ENCODE measurements at regions not wholly inside any gene's neighbourhood (a gene's known extent, or its start where the extent isn't known, plus 50 kb on each side); places are given as distances from the start of the nearest gene placed in this dataset.

GRCh38 chr5:143561219-143561618, 157.7 kb upstream of the NR3C1 start:
- Histone ChIP-seq H3K4me3 (ENCODE audit: low read length, poor library complexity, severe bottlenecking) (no peak overlapping the region), H3K27me3 (ENCODE audit: insufficient read depth, low read length, poor library complexity, severe bottlenecking) (no peaks in the 10 kb centered on the region), H3K36me3 (ENCODE audit: insufficient read depth, low read length) (no peaks in the 10 kb centered on the region), H3K4me2 (ENCODE audit: low read depth, low read length, poor library complexity, severe bottlenecking) (no peak overlapping the region), H3K9me3 (ENCODE audit: insufficient read depth, low read depth, low read length) (no peaks in the 10 kb centered on the region), H3K4me1 (ENCODE audit: insufficient read depth, low read length, poor library complexity, severe bottlenecking) (no peaks in the 10 kb centered on the region), H2AFZ (ENCODE audit: low read length) (no peak overlapping the region), H3K9ac (ENCODE audit: low read depth, low read length, poor library complexity, severe bottlenecking) (no peak overlapping the region), H3K9me2 (replicated peaks; ENCODE audit: low read depth, low read length) (no peaks in the 10 kb centered on the region), H4K20me1 (ENCODE audit: insufficient read depth, low read length, poor library complexity, severe bottlenecking) (no peaks in the 10 kb centered on the region), H3F3A (ENCODE audit: low read depth) (no peaks in the 10 kb centered on the region), H3K79me2 (ENCODE audit: insufficient read depth, low read length) (no peaks in the 10 kb centered on the region)
- TF ChIP-seq EZH2phosphoT487 (IDR thresholded peaks at IDR 0.05; ENCODE audit: borderline replicate concordance) (no peak), CTCF (conservative IDR thresholded peaks at IDR 0.05; ENCODE audit: low read length) (no peak)

GRCh38 chr5:143560378-143560777, 156.9 kb upstream of the NR3C1 start:
- Histone ChIP-seq H2AFZ (ENCODE audit: low read length) (no peak overlapping the region), H3K4me3 (ENCODE audit: low read length, poor library complexity, severe bottlenecking) (no peak overlapping the region), H3K36me3 (ENCODE audit: insufficient read depth, low read length) (no peaks in the 10 kb centered on the region), H3K9me3 (ENCODE audit: insufficient read depth, low read depth, low read length) (no peaks in the 10 kb centered on the region), H3K4me2 (ENCODE audit: low read depth, low read length, poor library complexity, severe bottlenecking) (no peak overlapping the region), H3K9ac (ENCODE audit: low read depth, low read length, poor library complexity, severe bottlenecking) (no peak overlapping the region), H3K4me1 (ENCODE audit: insufficient read depth, low read length, poor library complexity, severe bottlenecking) (no peaks in the 10 kb centered on the region), H3F3A (ENCODE audit: low read depth) (no peaks in the 10 kb centered on the region), H3K27me3 (ENCODE audit: insufficient read depth, low read length, poor library complexity, severe bottlenecking) (no peaks in the 10 kb centered on the region), H3K9me2 (replicated peaks; ENCODE audit: low read depth, low read length) (no peaks in the 10 kb centered on the region), H4K20me1 (ENCODE audit: insufficient read depth, low read length, poor library complexity, severe bottlenecking) (no peaks in the 10 kb centered on the region), H3K79me2 (ENCODE audit: insufficient read depth, low read length) (no peaks in the 10 kb centered on the region)
- no peak for TF ChIP-seq EZH2phosphoT487 (IDR thresholded peaks at IDR 0.05; ENCODE audit: borderline replicate concordance)
- no peak for TF ChIP-seq CTCF (conservative IDR thresholded peaks at IDR 0.05; ENCODE audit: low read length)

GRCh38 chr5:143559586-143560109, 156.2 kb upstream of the NR3C1 start:
- Histone ChIP-seq H4K20me1 (ENCODE audit: insufficient read depth, low read length, poor library complexity, severe bottlenecking) (no peaks in the 10 kb centered on the region), H3K4me3 (ENCODE audit: low read length, poor library complexity, severe bottlenecking) (no peak overlapping the region), H3K4me2 (ENCODE audit: low read depth, low read length, poor library complexity, severe bottlenecking) (no peak overlapping the region), H3K9me2 (replicated peaks; ENCODE audit: low read depth, low read length) (no peaks in the 10 kb centered on the region), H3K9me3 (ENCODE audit: insufficient read depth, low read depth, low read length) (no peaks in the 10 kb centered on the region), H3F3A (ENCODE audit: low read depth) (no peaks in the 10 kb centered on the region), H3K79me2 (ENCODE audit: insufficient read depth, low read length) (no peaks in the 10 kb centered on the region), H3K36me3 (ENCODE audit: insufficient read depth, low read length) (no peaks in the 10 kb centered on the region), H2AFZ (ENCODE audit: low read length) (no peak overlapping the region), H3K9ac (ENCODE audit: low read depth, low read length, poor library complexity, severe bottlenecking) (no peak overlapping the region), H3K27me3 (ENCODE audit: insufficient read depth, low read length, poor library complexity, severe bottlenecking) (no peaks in the 10 kb centered on the region), H3K4me1 (ENCODE audit: insufficient read depth, low read length, poor library complexity, severe bottlenecking) (no peaks in the 10 kb centered on the region)
- no peak for TF ChIP-seq EZH2phosphoT487 (IDR thresholded peaks at IDR 0.05; ENCODE audit: borderline replicate concordance)

- Histone ChIP-seq H3F3A (ENCODE audit: low read depth) (no peaks in the 10 kb centered on the region), H4K20me1 (ENCODE audit: insufficient read depth, low read length, poor library complexity, severe bottlenecking) (no peaks in the 10 kb centered on the region), H3K9ac (ENCODE audit: low read depth, low read length, poor library complexity, severe bottlenecking) (no peak overlapping the region), H3K36me3 (ENCODE audit: insufficient read depth, low read length) (no peaks in the 10 kb centered on the region), H3K4me3 (ENCODE audit: low read length, poor library complexity, severe bottlenecking) (no peak overlapping the region), H3K9me2 (replicated peaks; ENCODE audit: low read depth, low read length) (no peaks in the 10 kb centered on the region), H3K79me2 (ENCODE audit: insufficient read depth, low read length) (no peaks in the 10 kb centered on the region), H3K4me1 (ENCODE audit: insufficient read depth, low read length, poor library complexity, severe bottlenecking) (no peaks in the 10 kb centered on the region), H2AFZ (ENCODE audit: low read length) (no peak overlapping the region), H3K9me3 (ENCODE audit: insufficient read depth, low read depth, low read length) (no peaks in the 10 kb centered on the region), H3K4me2 (ENCODE audit: low read depth, low read length, poor library complexity, severe bottlenecking) (no peak overlapping the region), H3K27me3 (ENCODE audit: insufficient read depth, low read length, poor library complexity, severe bottlenecking) (no peaks in the 10 kb centered on the region)
- TF ChIP-seq EZH2phosphoT487 (IDR thresholded peaks at IDR 0.05; ENCODE audit: borderline replicate concordance), result no peak
- no peak for TF ChIP-seq CTCF (conservative IDR thresholded peaks at IDR 0.05; ENCODE audit: low read length)
Measured at GRCh38 chr5:143558048-143558447, 154.6 kb upstream of the NR3C1 start.
